H7 (cell line): ENCODE measurements at regions not wholly inside any gene's neighbourhood (a gene's known extent, or its start where the extent isn't known, plus 50 kb on each side); places are given as distances from the start of the nearest gene placed in this dataset.
A peak's percentile ranks its signal among the peaks of the same experiment; 100 is the strongest.

Experiments used
- DNase-seq: peaks from one replicate; pipeline ENCODE4 v3.0.0; 2012
- H3K27me3 ChIP-seq: 2 replicates; pipeline ENCODE4 v1.6.0; 2011; ENCODE audit warnings: mild to moderate bottlenecking, low read length; ENCODE audit not compliant: control insufficient read depth, insufficient read depth
- H3K36me3 ChIP-seq: replicated peaks from 2 replicates; pipeline ENCODE4 v1.5.1; 2011; ENCODE audit warnings: low read length; ENCODE audit not compliant: control insufficient read depth, insufficient read depth
- H3K4me3 ChIP-seq: 2 replicates; pipeline ENCODE4 v1.5.1; 2011; ENCODE audit warnings: low read depth, mild to moderate bottlenecking, control low read depth, low read length, moderate library complexity; ENCODE audit not compliant: insufficient read depth

- DNase-seq = peak; percentile 73
Measured at GRCh38 chr6:138007014-138007472, 100.2 kb downstream of the PERP start.

GRCh38 chr6:138008791-138009190, 98.4 kb downstream of the PERP start:
- no peak overlapping the region for H3K4me3 ChIP-seq
- H3K27me3 ChIP-seq = no peaks in the 10 kb centered on the region
- no peak for DNase-seq
- H3K36me3 ChIP-seq = no peaks in the 10 kb centered on the region

More at GRCh38 chr6:138007014-138007472, 100.2 kb downstream of the PERP start:
- Histone ChIP-seq H3K27me3 (no peaks in the 10 kb centered on the region), H3K4me3 (no peak overlapping the region), H3K36me3 (no peaks in the 10 kb centered on the region)

DNA sequence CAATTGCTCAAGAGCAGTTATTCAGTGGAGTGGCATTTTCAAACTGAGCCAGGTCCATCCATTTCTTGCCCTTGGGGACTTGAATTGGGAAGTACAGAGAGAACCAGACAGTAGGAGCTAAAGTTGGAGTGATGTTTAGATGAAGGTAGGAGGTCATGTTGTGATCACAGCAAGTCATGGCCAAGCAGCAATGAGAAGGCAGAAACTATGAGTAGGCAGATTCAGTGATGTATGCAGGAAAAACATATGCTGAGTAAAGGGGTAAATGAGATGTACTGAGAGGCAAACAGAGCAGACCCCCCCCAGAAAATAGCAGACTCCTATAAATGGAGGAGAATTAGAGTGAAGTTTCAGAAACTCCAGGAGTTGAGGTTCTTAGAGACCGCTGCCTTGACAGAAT, 95.8 kb downstream of the PERP start:
- no peak for DNase-seq
- H3K4me3 ChIP-seq = no peak overlapping the region
- no peaks in the 10 kb centered on the region for H3K36me3 ChIP-seq
- no peaks in the 10 kb centered on the region for H3K27me3 ChIP-seq

- H3K4me3 ChIP-seq = no peak overlapping the region
- DNase-seq = no peak
- no peaks in the 10 kb centered on the region for H3K27me3 ChIP-seq
- no peaks in the 10 kb centered on the region for H3K36me3 ChIP-seq
Measured at GRCh38 chr6:138012682-138013081, 94.5 kb downstream of the PERP start.

GRCh38 chr6:138013959-138014358, 93.3 kb downstream of the PERP start:
- no peak for DNase-seq
- Histone ChIP-seq H3K36me3 (no peaks in the 10 kb centered on the region), H3K27me3 (no peaks in the 10 kb centered on the region), H3K4me3 (no peak overlapping the region)

GRCh38 chr6:138017166-138017757, 90.0 kb downstream of the PERP start:
- peak; percentile 22 for DNase-seq
- Histone ChIP-seq H3K27me3 (no peaks in the 10 kb centered on the region), H3K36me3 (no peaks in the 10 kb centered on the region), H3K4me3 (no peak overlapping the region)

GRCh38 chr6:138018297-138018696, 88.9 kb downstream of the PERP start:
- Histone ChIP-seq H3K4me3 (no peak overlapping the region), H3K27me3 (no peaks in the 10 kb centered on the region), H3K36me3 (no peaks in the 10 kb centered on the region)
- no peak for DNase-seq

- no peak for DNase-seq
- no peak overlapping the region for H3K4me3 ChIP-seq
- H3K36me3 ChIP-seq = no peaks in the 10 kb centered on the region
- H3K27me3 ChIP-seq = no peaks in the 10 kb centered on the region
Measured at GRCh38 chr6:138025528-138025978, 81.7 kb downstream of the PERP start.

DNA sequence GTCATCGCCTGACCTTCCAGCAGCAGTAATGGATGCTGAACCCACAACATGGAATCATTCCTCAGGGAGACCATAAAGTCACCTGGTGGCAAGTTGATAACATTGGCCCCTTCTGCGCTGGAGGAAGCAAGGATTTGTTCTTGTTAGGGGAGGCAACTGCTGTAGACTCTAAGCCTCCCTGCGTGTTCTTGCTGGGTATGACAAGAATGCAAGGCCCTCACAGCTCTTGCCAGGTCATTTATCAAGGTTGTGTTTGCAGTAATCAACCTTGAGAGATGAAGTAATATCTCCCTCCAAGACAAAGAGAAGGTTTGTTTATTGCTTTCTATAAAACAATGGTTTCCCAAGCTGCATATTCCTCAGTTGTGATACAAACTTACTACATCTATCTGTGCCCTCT, 80.9 kb downstream of the PERP start:
- no peak for DNase-seq
- H3K36me3 ChIP-seq = no peaks in the 10 kb centered on the region
- no peak overlapping the region for H3K4me3 ChIP-seq
- H3K27me3 ChIP-seq = no peaks in the 10 kb centered on the region

- no peaks in the 10 kb centered on the region for H3K27me3 ChIP-seq
- H3K36me3 ChIP-seq = no peaks in the 10 kb centered on the region
- no peak for DNase-seq
- H3K4me3 ChIP-seq = no peak overlapping the region
Measured at GRCh38 chr6:138028893-138029292, 78.3 kb downstream of the PERP start.

DNA sequence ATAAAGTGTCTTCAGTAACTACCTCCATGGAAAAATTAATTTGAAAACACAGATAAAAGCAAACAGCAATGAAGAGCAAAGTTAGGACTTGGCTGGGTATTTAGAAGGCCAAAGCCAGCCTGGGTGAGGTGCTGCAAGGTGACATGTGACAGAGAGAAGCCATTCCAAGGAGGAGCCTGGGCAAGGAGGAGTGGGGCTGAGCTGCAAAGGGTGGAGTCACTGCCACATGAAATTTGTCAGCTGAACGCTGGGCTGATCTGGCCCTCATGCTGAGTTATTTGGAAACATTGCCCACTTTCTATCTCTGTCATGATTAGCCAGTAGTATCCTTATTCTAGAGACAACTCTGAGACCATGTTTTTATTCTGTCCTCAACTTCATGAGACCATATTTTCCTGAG, 76.3 kb downstream of the PERP start:
- Histone ChIP-seq H3K27me3 (no peaks in the 10 kb centered on the region), H3K4me3 (no peak overlapping the region), H3K36me3 (no peaks in the 10 kb centered on the region)
- DNase-seq = no peak

- DNase-seq = no peak
- Histone ChIP-seq H3K4me3 (no peak overlapping the region), H3K36me3 (no peaks in the 10 kb centered on the region), H3K27me3 (no peaks in the 10 kb centered on the region)
Measured at GRCh38 chr6:138031417-138031816, 75.8 kb downstream of the PERP start.

GRCh38 chr6:138031850-138032249, 75.4 kb downstream of the PERP start:
- H3K4me3 ChIP-seq = no peak overlapping the region
- no peaks in the 10 kb centered on the region for H3K27me3 ChIP-seq
- DNase-seq = no peak
- no peaks in the 10 kb centered on the region for H3K36me3 ChIP-seq

GRCh38 chr6:138032571-138032970, 74.6 kb downstream of the PERP start:
- H3K27me3 ChIP-seq = no peaks in the 10 kb centered on the region
- no peaks in the 10 kb centered on the region for H3K36me3 ChIP-seq
- H3K4me3 ChIP-seq = no peak overlapping the region
- no peak for DNase-seq

DNA sequence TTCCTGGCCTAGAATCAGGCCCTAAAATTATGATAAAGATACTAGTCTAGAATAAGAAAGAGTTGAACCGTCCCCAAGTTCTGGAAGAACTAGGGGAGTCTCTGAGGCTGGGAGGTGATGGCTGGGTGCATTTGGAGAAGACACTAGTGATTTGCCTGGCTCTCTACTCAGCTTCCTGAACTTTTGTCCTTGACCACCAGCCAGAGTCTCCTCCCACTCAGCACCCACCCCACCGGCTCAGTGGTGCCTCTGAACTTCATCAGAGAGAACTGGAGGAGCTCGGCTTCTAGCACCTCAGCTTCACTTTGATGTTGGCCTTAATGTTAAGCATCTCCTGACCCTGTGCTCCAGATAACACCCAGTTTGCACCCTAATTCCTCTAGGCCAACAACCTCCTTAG, 73.0 kb downstream of the PERP start:
- H3K4me3 ChIP-seq = no peak overlapping the region
- DNase-seq = no peak

DNA sequence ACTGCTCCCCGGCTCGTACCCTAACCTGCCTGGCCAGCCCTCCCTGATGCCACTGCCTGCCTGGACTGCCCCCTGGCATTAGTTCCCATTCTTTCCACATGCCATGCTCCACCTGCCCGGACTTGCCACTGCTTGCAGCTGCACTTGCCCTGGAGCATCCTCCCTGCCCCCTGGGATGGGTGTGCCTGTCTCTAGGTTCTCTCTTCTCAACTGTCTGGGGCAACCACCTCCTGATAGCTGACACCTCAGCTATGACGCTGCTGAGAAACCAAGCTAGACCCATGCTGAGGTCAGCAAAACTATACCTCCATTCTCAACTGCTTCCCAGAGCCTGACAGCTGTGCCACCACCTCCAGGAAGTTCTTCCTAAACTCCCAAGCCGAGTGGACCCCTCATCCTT, 72.1 kb downstream of the PERP start:
- no peak for DNase-seq
- no peak overlapping the region for H3K4me3 ChIP-seq
- H3K27me3 ChIP-seq = no peaks in the 10 kb centered on the region
- H3K36me3 ChIP-seq = no peaks in the 10 kb centered on the region

More for the DNA sequence above, 73.0 kb downstream of the PERP start:
- Histone ChIP-seq H3K27me3 (no peaks in the 10 kb centered on the region), H3K36me3 (no peaks in the 10 kb centered on the region)
